Stimulated activated CD8-positive, alpha-beta memory T cell treated with anti-CD3 and anti-CD28 coated beads, Interleukin-2, amount 100 ng/mL, for 1 hour (primary cell): ENCODE measurements at regions not wholly inside any gene's neighbourhood (a gene's known extent, or its start where the extent isn't known, plus 50 kb on each side); places are given as distances from the start of the nearest gene placed in this dataset.
"Not testable (repeated sequence)": the region's sequence is repeated elsewhere in the genome, so short reads cannot be mapped to it uniquely, and the experiment has no call there.

ENCODE experiments used
- DNase-seq, 2 donors: peaks; one replicate each; pipeline ENCODE4 v3.0.0-alpha.2; 2020; ENCODE audit warnings: low read depth in 2 of 2

DNA sequence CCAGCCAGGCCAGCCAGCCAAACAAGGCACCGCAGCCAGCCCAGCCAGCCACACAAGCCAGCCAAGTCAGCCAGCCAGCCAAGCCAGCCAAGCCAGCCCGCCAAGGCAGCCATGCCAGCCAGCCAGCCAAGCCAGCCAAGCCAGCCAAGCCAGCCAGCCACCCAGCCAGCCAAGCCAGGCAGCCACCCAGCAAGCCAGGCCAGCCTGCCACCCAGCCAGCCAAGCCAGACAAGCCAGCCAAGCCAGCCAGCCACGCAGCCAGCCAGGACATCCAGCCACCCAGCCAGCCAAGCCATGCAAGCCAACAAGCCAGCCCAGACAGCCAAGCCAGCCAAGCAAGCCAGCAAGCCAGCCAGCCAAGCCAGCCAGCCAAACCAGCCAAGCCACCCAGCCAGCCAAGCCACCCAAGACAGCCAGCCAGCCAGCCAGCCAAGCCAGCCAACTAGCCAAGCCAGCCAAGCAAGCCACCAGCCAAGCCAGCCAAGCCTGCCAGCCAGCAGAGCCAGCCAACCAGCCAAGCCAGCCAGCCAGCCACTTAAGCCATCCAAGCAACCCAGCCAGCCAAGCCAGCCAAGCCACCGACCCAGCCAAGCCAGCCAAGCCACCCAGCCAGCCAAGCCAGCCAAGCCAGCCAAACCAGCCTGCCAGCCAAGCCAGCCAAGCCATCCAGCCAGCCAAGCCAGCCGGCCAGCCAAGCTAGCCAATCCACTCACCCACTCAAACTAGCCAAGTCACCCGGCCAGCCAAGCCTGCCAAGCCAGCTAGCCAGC is 341.3 kb upstream of the PLGLB2 start:
- DNase-seq = not testable (repeated sequence)

DNA sequence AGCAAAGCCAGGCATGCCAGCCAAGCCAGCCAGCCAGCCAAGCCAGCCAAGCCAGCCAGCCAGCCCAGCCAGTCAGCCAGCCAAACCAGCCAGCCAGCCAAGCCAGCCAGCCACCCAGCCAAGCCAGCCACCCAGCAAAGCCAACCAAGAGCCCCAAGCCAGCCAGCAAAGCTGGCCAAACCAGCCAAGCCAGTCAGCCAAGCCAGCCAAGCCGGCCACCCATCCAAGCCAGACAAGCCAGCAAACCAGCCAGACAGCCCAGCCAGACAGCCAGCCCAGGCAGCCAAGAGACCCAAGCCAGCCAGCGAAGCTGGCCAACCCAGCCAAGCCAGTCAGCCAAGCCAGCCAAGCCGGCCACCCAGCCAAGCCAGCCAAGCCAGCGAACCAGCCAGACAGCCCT is 338.3 kb upstream of the PLGLB2 start:
- DNase-seq = not testable (repeated sequence)

DNA sequence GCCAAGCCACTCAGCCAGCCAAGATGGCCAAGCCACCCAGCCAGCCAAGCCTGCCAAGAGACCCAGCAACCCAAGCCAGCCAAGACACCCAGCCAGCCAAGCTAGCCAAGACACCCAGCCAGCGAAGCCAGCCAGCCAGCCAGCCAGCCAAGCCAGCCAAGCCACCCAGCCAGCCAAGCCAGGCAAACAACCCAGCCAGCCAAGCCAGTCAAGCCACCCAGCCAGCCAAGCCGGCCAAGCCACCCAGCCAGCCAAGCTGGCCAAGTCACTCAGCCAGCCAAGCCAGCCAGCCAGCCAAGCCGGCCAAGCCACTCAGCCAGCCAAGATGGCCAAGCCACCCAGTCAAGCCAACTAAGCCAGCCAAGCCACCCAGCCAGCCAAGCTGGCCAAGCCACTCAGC is 337.5 kb upstream of the PLGLB2 start:
- DNase-seq = not testable (repeated sequence)

DNA sequence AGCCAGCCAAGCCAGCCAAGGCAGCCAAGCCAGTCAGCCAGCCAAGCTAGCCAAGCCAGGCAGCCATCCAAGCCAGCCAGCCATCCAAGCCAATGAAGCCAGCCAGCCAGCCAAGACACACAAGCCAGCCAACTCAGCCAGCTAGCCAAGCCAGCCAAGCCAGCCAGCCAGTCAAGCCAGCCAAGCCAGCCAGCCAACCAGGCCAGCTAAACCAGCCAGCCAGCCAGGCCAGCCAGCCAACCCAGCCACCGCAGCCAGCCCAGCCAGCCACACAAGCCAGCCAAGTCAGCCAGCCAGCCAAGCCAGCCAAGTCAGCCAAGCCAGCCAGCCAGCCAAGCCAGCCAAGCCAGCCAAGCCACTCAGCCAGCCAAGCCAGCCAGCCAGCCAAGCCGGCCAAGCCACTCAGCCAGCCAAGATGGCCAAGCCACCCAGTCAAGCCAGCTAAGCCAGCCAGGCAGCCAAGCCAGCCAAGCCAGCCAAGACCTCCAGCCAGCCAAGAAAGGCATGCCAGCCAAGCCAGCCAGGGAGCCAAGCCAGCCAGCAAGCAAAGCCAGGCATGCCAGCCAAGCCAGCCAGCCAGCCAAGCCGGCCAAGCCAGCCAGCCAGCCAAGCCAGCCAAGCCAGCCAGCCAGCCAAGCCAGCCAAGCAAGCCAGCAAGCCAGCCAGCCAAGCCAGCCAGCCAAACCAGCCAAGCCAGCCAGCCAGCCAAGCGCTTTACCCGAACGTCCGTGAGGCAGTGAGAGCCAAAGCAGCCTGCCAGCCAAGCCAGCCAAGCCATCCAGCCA is 335.7 kb upstream of the PLGLB2 start:
- DNase-seq = not testable (repeated sequence)

DNA sequence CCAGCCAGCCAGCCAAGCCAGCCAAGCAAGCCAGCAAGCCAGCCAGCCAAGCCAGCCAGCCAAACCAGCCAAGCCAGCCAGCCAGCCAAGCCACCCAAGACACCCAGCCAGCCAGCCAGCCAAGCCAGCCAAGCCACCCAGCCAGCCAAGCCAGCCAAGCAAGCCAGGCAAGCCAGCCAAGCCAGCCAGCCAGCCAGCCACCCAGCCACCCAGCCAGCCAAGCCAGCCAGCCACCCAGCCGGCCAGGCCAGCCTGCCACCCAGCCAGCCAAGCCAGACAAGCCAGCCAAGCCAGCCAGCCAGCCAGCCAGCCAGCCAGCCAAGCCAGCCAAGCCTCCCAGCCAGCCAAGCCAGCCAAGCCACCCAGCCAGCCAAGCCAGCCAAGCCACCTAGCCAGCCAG is 333.6 kb upstream of the PLGLB2 start:
- not testable (repeated sequence) for DNase-seq

DNA sequence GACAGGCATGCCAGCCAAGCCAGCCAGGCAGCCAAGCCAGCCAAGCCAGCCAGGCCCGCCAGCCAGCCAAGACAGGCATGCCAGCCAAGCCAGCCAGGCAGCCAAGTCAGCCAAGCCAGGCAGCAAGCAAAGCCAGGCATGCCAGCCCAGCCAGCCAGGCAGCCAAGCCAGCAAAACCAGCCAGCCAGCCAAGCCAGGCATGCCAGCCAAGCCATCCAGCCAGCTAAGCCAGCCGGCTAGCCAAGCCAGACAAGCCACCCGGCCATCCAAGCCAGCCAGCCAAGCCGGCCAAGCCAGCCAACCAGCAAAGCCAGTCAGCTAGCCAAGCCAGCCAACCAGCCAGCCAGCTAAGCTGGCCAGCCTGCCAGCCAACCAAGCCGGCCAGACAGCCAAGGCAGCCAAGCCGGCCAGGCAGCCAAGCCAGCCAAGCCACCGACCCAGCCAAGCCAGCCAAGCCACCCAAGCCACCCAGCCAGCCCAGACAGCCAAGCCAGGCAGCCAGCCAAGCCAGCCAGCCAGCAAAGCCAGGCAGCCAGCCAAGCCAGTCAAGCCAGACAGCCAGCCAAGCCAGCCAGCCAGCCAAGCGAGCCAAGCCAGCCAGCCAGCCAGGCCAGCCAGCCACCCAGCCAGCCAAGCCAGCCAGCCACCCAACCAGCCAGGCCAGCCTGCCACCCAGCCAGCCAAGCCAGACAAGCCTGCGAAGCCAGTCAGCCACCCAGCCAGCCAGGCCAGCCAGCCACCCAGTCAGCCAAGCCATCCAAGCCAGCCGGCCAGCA is 332.9 kb upstream of the PLGLB2 start:
- not testable (repeated sequence) for DNase-seq

DNA sequence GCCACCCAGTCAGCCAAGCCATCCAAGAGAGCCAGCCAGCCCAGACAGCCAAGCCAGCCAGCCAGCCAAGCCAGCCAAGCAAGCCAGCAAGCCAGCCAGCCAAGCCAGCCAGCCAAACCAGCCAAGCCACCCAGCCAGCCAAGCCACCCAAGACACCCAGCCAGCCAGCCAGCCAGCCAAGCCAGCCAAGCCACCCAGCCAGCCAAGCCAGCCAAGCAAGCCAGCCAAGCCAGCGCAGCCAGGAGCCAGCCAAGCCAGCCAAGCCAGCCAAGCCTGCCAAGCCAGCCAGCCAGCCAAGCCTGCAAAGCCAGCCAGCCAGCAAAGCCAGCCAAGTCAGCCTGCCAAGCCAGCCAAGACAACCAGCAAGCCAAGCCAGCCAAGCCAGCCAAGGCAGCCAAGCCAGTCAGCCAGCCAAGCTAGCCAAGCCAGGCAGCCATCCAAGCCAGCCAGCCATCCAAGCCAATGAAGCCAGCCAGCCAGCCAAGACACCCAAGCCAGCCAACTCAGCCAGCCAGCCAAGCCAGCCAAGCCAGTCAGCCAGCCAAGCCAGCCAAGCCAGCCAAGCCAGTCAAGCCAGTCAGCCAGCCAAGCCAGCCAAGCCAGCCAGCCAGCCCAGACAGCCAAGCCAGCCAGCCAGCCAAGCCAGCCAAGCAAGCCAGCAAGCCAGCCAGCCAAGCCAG is 332.2 kb upstream of the PLGLB2 start:
- DNase-seq = not testable (repeated sequence)

DNA sequence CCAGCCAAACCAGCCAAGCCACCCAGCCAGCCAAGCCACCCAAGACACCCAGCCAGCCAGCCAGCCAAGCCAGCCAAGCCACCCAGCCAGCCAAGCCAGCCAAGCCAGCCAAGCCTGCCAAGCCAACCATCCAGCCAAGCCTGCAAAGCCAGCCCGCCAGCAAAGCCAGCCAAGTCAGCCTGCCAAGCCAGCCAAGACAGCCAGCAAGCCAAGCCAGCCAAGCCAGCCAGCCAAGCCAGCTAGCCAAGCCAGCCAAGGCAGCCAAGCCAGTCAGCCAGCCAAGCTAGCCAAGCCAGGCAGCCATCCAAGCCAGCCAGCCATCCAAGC is 331.7 kb upstream of the PLGLB2 start:
- DNase-seq = not testable (repeated sequence)

DNA sequence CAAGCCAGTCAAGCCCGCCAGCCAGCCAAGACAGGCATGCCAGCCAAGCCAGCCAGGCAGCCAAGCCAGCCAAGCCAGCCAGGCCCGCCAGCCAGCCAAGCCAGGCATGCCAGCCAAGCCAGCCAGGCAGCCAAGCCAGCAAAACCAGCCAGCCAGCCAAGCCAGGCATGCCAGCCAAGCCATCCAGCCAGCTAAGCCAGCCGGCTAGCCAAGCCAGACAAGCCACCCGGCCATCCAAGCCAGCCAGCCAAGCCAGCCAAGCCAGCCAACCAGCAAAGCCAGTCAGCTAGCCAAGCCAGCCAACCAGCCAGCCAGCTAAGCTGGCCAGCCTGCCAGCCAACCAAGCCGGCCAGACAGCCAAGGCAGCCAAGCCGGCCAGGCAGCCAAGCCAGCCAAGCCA is 330.7 kb upstream of the PLGLB2 start:
- DNase-seq = not testable (repeated sequence)

DNA sequence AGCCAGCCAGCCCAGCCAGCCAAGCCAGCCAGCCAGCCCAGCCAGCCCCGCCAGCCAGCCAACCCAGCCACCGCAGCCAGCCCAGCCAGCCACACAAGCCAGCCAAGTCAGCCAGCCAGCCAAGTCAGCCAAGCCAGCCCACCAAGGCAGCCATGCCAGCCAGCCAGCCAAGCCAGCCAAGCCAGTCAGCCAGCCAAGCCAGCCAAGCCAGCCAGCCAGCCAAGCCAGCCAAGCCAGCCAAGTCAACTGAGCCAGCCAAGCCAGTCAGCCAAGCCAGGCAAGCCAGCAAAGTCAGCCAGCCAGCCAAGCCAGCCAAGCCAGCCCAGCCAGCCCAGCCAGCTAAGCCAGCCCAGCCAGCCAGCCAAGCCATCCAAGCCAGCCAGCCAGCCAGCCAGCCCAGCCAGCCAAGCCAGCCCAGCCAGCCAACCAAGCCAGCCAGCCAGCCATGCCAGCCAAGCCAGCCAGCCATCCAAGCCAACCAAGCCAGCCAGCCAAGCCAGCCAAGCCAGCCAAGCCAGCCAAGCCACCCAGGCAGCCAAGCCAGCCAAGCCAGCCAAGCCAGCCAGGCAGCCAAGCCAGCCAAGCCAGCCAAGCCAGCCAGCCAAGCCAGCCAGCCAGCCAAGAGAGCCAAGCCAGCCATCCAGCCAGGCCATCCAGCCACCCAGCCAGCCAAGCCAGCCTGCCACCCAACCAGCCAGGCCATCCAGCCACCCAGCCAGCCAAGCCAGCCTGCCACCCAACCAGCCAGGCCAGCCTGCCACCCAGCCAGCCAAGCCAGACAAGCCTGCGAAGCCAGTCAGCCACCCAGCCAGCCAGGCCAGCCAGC is 329.9 kb upstream of the PLGLB2 start:
- not testable (repeated sequence) for DNase-seq

DNA sequence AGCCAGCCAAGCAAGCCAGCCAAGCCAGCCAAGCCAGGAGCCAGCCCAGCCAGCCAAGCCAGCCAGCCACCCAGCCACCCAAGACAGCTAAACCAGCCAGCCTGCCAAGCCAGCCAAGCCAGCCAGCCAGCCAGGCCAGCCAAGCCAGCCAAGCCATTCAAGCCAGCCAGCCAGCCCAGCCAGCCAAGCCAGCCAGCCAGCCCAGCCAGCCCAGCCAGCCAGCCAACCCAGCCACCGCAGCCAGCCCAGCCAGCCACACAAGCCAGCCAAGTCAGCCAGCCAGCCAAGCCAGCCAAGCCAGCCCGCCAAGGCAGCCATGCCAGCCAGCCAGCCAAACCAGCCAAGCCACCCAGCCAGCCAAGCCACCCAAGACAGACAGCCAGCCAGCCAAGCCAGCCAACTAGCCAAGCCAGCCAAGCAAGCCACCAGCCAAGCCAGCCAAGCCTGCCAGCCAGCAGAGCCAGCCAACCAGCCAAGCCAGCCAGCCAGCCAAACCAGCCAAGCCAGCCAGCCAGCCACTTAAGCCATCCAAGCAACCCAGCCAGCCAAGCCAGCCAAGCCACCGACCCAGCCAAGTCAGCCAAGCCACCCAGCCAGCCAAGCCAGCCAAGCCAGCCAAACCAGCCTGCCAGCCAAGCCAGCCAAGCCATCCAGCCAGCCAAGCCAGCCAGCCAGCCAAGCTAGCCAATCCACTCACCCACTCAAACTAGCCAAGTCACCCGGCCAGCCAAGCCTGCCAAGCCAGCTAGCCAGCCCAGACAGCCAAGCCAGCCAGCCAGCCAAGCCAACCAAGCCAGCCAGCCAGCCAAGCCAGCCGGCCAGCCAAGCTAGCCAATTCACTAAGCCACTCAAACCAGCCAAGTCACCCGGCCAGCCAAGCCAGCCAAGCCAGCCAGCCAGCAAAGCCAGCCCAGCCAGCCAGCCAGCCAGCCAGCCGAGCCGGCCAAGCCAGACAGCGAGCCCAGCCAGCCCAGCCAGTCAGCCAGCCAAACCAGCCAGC is 328.8 kb upstream of the PLGLB2 start:
- not testable (repeated sequence) for DNase-seq

DNA sequence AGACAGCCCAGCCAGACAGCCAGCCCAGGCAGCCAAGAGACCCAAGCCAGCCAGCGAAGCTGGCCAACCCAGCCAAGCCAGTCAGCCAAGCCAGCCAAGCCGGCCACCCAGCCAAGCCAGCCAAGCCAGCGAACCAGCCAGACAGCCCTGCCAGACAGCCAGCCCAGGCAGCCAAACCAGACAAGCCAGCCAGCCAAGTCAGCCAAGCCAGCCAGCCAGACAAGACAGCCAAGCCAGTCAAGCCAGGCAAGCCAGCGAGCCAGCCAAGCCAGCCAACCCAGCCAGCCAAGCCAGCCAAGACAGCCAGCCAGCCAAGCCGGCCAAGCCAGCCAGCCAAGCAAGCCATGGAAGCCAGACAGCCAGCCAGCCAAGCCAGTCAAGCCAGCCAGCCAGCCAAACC is 327.9 kb upstream of the PLGLB2 start:
- DNase-seq = not testable (repeated sequence)

DNA sequence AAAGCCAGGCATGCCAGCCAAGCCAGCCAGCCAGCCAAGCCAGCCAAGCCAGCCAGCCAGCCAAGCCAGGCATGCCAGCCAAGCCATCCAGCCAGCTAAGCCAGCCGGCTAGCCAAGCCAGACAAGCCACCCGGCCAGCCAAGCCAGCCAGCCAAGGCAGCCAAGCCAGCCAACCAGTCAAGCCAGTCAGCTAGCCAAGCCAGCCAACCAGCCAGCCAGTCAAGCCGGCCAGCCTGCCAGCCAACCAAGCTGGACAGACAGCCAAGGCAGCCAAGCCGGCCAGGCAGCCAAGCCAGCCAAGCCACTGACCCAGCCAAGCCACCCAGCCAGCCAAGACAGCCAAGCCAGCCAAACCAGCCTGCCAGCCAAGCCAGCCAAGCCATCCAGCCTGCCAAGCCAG is 326.9 kb upstream of the PLGLB2 start:
- not testable (repeated sequence) for DNase-seq

DNA sequence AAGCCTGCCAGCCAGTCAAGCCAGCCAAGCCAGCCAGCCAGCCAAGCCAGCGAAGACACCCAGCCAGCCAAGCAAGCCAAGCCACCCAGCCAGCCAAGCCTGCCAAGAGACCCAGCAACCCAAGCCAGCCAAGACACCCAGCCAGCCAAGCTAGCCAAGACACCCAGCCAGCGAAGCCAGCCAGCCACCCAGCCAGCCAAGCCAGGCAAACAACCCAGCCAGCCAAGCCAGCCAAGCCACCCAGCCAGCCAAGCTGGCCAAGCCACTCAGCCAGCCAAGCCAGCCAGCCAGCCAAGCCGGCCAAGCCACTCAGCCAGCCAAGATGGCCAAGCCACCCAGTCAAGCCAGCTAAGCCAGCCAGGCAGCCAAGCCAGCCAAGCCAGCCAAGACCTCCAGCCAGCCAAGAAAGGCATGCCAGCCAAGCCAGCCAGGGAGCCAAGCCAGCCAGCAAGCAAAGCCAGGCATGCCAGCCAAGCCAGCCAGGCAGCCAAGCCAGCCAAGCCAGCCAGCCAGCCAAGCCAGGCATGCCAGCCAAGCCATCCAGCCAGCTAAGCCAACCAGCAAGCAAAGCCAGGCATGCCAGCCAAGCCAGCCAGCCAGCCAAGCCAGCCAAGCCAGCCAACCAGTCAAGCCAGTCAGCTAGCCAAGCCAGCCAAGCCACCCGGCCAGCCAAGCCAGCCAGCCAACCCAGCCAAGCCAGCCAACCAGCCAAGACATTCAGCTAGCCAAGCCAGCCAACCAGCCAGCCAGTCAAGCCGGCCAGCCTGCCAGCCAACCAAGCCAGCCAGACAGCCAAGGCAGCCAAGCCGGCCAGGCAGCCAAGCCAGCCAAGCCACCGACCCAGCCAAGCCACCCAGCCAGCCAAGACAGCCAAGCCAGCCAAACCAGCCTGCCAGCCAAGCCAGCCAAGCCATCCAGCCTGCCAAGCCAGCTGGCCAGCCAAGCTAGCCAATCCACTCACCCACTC is 323.8 kb upstream of the PLGLB2 start:
- DNase-seq = not testable (repeated sequence)

DNA sequence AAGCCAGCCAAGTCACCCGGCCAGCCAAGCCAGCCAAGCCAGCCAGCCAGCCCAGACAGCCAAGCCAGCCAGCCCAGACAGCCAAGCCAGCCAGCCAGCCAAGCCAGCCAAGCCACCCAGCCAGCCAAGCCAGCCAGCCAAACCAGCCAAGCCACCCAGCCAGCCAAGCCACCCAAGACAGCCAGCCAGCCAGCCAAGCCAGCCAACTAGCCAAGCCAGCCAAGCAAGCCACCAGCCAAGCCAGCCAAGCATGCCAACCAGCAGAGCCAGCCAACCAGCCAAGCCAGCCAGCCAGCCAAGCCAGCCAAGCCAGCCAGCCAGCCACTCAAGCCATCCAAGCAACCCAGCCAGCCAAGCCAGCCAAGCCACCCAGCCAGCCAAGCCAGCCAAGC is 323.1 kb upstream of the PLGLB2 start:
- DNase-seq = not testable (repeated sequence)

DNA sequence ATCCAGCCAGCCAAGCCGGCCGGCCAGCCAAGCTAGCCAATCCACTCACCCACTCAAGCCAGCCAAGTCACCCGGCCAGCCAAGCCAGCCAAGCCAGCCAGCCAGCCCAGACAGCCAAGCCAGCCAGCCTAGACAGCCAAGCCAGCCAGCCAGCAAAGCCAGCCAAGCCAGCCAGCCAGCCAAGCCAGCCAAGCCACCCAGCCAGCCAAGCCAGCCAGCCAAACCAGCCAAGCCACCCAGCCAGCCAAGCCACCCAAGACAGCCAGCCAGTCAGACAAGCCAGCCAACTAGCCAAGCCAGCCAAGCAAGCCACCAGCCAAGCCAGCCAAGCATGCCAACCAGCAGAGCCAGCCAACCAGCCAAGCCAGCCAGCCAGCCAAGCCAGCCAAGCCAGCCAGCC is 322.7 kb upstream of the PLGLB2 start:
- not testable (repeated sequence) for DNase-seq

DNA sequence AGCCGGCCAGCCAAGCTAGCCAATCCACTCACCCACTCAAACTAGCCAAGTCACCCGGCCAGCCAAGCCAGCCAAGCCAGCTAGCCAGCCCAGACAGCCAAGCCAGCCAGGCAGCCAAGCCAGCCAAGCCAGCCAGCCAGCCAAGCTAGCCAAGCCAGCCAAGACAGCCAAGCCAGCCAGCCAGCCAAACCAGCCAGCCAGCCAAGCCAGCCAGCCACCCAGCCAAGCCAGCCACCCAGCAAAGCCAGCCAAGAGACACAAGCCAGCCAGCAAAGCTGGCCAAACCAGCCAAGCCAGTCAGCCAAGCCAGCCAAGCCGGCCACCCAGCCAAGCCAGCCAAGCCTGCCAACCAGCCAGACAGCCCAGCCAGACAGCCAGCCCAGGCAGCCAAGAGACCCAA is 322.2 kb upstream of the PLGLB2 start:
- DNase-seq = not testable (repeated sequence)

DNA sequence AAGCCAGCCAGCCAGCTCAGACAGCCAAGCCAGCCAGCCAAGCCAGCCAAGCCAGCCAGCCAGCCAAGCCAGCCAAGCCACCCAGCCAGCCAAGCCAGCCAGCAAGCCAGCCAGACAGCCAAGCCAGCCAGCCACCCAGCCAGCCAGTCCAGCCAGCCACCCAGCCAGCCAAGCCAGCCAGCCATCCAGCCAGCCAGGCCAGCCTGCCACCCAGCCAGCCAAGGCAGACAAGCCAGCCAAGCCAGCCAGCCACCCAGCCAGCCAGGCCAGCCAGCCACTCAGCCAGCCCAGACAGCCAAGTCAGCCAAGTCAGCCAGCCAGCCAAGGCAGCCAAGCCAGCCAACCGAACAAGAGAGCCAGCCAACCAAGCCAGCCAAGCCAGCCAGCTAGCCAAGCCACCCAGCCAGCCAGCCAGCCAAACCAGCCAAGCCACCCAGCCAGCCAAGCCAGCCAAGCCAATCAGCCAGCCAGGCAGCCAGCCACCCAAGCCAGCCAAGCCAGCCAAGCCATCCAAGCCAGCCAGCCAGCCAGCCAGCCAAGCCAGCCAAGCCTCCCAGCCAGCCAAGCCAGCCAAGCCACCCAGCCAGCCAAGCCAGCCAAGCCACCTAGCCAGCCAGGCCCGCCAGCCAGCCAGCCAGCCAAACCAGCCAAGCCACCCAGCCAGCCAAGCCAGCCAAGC is 319.3 kb upstream of the PLGLB2 start:
- DNase-seq = not testable (repeated sequence)
